ENCODE measurements at regions not wholly inside any gene's neighbourhood (a gene's known extent, or its start where the extent isn't known, plus 50 kb on each side); places are given as distances from the start of the nearest gene placed in this dataset.

GRCh38 chr4:45732161-45732560 lies 391.7 kb downstream of the GABRG1 start:
- no peak for TF ChIP-seq MAX (IDR thresholded peaks at IDR 0.05; ENCODE audit: low read depth, low read length)
- no peak for TF ChIP-seq POLR2A (IDR thresholded peaks at IDR 0.05; ENCODE audit: extremely low read depth, insufficient read length)

All from NB4 (cell line).